B cell (primary cell): ENCODE measurements at regions not wholly inside any gene's neighbourhood (a gene's known extent, or its start where the extent isn't known, plus 50 kb on each side); places are given as distances from the start of the nearest gene placed in this dataset.

ENCODE experiments used
- ATAC-seq: fragments of 200-7000 bp; cut with Tn5 transposase; one replicate; pipeline ENCODE4 v1.10.0; 2021; ENCODE audit warnings: low read depth, mild to moderate bottlenecking, moderate number of reproducible peaks, moderate library complexity
- CTCF ChIA-PET: fragments of 350-600 bp; sonication (Branson Sonifier 250); formaldehyde crosslinking; loops from one replicate; lab custom pipeline; 2021; ENCODE audit warnings: antibody characterized with exemption, inconsistent platforms; lab: Charles Lee
- POLR2A ChIA-PET: fragments of 350-600 bp; sonication (Branson Sonifier 250); formaldehyde crosslinking; loops from one replicate; lab custom pipeline; 2021; ENCODE audit warnings: antibody characterized with exemption; lab: Charles Lee
- DNase-seq: peaks from one replicate; pipeline ENCODE4 v3.0.0; 2013
- H2AFZ ChIP-seq: 2 replicates; pipeline ENCODE4 v1.6.1; 2012; ENCODE audit warnings: mild to moderate bottlenecking, low read depth, low read length; ENCODE audit not compliant: insufficient read depth, poor library complexity, severe bottlenecking
- H3K27ac ChIP-seq, 2 donors: 1 replicate in 1 of 2; 2 replicates in 1 of 2; pipeline ENCODE4 v1.5.1; 2012 to 2013; ENCODE audit warnings: low read length in 2 of 2, mild to moderate bottlenecking in 2 of 2, moderate library complexity in 1 of 2
- H3K27me3 ChIP-seq, 4 experiments: fragments of 200-600 bp in 1 of 4; sonication (generic) in 1 of 4; replicated peaks in 1 of 4; 1 replicate in 2 of 4; 2 replicates in 2 of 4; pipeline versions ENCODE4 v1.6.1 to v1.7.0; 2013 to 2016; ENCODE audit warnings: low read length in 3 of 4, mild to moderate bottlenecking in 2 of 4, mixed read lengths in 1 of 4, moderate library complexity in 1 of 4; ENCODE audit not compliant: insufficient read depth in 4 of 4, control insufficient read depth in 3 of 4; ENCODE audit errors: control extremely low read depth in 1 of 4
- H3K36me3 ChIP-seq, 2 experiments: replicated peaks in 1 of 2; 1 replicate in 1 of 2; 2 replicates in 1 of 2; pipeline versions ENCODE4 v1.6.1 to v1.7.1; 2013; ENCODE audit warnings: low read length in 1 of 2; ENCODE audit not compliant: insufficient read depth in 2 of 2, control insufficient read depth in 1 of 2; ENCODE audit errors: control extremely low read depth in 1 of 2, extremely low read depth in 1 of 2
- H3K4me1 ChIP-seq, 2 donors: fragments of 200-600 bp in 1 of 2; sonication (generic) in 1 of 2; 1 replicate in 1 of 2; 2 replicates in 1 of 2; pipeline versions ENCODE4 v1.5.1 to v1.6.1; 2013 to 2017; ENCODE audit warnings: low read length in 2 of 2; ENCODE audit not compliant: control insufficient read depth in 2 of 2, insufficient read depth in 2 of 2
- H3K4me2 ChIP-seq: replicated peaks from 2 replicates; pipeline ENCODE3; 2012; ENCODE audit warnings: mild to moderate bottlenecking, low read depth, low read length; ENCODE audit not compliant: poor library complexity, severe bottlenecking
- H3K4me3 ChIP-seq, 5 experiments: fragments of 200-600 bp in 1 of 5; sonication (generic) in 1 of 5; 1 replicate in 3 of 5; 2 replicates in 2 of 5; pipeline versions ENCODE4 v1.5.1 to v1.7.0; 2011 to 2016; ENCODE audit warnings: low read length in 4 of 5, mild to moderate bottlenecking in 4 of 5, low read depth in 2 of 5, control low read depth in 1 of 5, moderate library complexity in 1 of 5; ENCODE audit not compliant: insufficient read depth in 1 of 5; ENCODE audit errors: control extremely low read depth in 1 of 5, extremely low read depth in 1 of 5
- H3K79me2 ChIP-seq: fragments of 200-600 bp; sonication (generic); one replicate; pipeline ENCODE4 v1.6.0; 2016; ENCODE audit warnings: low read length; ENCODE audit not compliant: control insufficient read depth, insufficient read depth
- H3K9ac ChIP-seq: fragments of 200-600 bp; sonication (generic); 2 replicates; pipeline ENCODE4 v1.6.1; 2017; ENCODE audit warnings: mild to moderate bottlenecking, low read length, moderate library complexity
- H3K9me3 ChIP-seq, 3 donors: one replicate each; pipeline versions ENCODE4 v1.6.1 to v1.7.1; 2013; ENCODE audit warnings: low read length in 2 of 3; ENCODE audit not compliant: control insufficient read depth in 2 of 3, insufficient read depth in 1 of 3; ENCODE audit errors: control extremely low read depth in 1 of 3
- H4K20me1 ChIP-seq: 2 replicates; pipeline ENCODE4 v1.6.0; 2012; ENCODE audit warnings: mild to moderate bottlenecking, low read length; ENCODE audit not compliant: insufficient read depth, control insufficient read depth, poor library complexity, severe bottlenecking
- H3K27ac Mint-ChIP-seq: one replicate; pipeline ENCODE4 v1.8.0; 2021; ENCODE audit warnings: mixed read lengths
- H3K27me3 Mint-ChIP-seq: one replicate; pipeline ENCODE4 v1.8.0; 2021; ENCODE audit warnings: mixed read lengths
- H3K4me1 Mint-ChIP-seq: one replicate; pipeline ENCODE4 v1.8.0; 2021; ENCODE audit warnings: mixed read lengths
- H3K4me3 Mint-ChIP-seq: one replicate; pipeline ENCODE4 v1.8.0; 2021; ENCODE audit warnings: mixed read lengths
- H3K9me3 Mint-ChIP-seq: one replicate; pipeline ENCODE4 v1.8.0; 2022; ENCODE audit warnings: mixed read lengths; ENCODE audit not compliant: insufficient read depth
- EZH2 ChIP-seq: IDR thresholded peaks from 2 replicates; pipeline ENCODE4 v1.6.1; 2012; ENCODE audit warnings: borderline replicate concordance, low read depth, mild to moderate bottlenecking, moderate library complexity, low read length; ENCODE audit not compliant: insufficient read depth, poor library complexity, severe bottlenecking
- WGBS: methylation state at CpG from one replicate; pipeline ENCODE4 v1.1.5; 2013; ENCODE audit warnings: missing lambda C conversion rate; ENCODE audit not compliant: insufficient coverage; 5-methylcytosine and 5-hydroxymethylcytosine counted together
- intact Hi-C: fragments of 100-400 bp; cut with micrococcal nuclease; formaldehyde crosslinking; loops from one replicate; pipeline ENCODE4 v1.10.0; 2022
- TF ChIP-seq, protein P1 (sequence below): fragments of 200-600 bp; IDR thresholded peaks from one replicate; pipeline ENCODE4 v1.8.0; 2022; ENCODE audit warnings: antibody characterized with exemption, mild to moderate bottlenecking

DNA sequence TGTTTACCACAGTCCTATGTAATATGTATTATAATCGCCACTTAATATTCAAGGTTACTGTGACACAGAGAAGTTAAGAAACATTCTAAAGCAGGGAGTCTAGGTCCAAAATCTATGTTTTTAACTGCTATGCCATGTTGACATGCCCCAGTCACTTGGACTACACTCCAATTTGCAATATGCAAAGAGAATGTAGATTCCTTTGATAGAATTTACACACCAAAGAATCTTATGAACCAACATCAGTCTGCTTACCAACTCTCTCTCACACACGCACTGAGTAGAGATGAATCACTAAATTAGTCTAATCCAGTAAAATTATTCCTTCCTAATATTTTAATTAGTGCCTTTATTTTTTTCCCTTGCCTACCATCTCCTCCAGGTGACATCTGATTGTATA is 266.2 kb downstream of the OLFM3 start:
- H3K9me3 ChIP-seq: no peaks in the 10 kb centered on the region
- WGBS: no CpG with 5 or more reads among the region's 2 CpGs
- no peak for ATAC-seq
- H3K9ac ChIP-seq: no peak overlapping the region
- ChIA-PET CTCF (no interaction called here), POLR2A (no interaction called here)
- no peak overlapping the region for H3K27ac Mint-ChIP-seq
- no peak overlapping the region for H3K4me3 Mint-ChIP-seq
- intact Hi-C loops: no loop called here
- H3K4me1 ChIP-seq: no peaks in the 10 kb centered on the region
- no peak overlapping the region for H3K27ac ChIP-seq
- H3K36me3 ChIP-seq: no peaks in the 10 kb centered on the region
- H4K20me1 ChIP-seq: no peaks in the 10 kb centered on the region
- H3K27me3 ChIP-seq: peaks cover 0 to 2% (median 0%) of the 10 kb centered on the region in 4 experiments
- no peak overlapping the region for H2AFZ ChIP-seq
- no peaks in the 10 kb centered on the region for H3K27me3 Mint-ChIP-seq
- TF ChIP-seq EZH2: no peak
- TF ChIP-seq, protein P1, sequence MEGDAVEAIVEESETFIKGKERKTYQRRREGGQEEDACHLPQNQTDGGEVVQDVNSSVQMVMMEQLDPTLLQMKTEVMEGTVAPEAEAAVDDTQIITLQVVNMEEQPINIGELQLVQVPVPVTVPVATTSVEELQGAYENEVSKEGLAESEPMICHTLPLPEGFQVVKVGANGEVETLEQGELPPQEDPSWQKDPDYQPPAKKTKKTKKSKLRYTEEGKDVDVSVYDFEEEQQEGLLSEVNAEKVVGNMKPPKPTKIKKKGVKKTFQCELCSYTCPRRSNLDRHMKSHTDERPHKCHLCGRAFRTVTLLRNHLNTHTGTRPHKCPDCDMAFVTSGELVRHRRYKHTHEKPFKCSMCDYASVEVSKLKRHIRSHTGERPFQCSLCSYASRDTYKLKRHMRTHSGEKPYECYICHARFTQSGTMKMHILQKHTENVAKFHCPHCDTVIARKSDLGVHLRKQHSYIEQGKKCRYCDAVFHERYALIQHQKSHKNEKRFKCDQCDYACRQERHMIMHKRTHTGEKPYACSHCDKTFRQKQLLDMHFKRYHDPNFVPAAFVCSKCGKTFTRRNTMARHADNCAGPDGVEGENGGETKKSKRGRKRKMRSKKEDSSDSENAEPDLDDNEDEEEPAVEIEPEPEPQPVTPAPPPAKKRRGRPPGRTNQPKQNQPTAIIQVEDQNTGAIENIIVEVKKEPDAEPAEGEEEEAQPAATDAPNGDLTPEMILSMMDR: no peak
- H3K79me2 ChIP-seq: no peaks in the 10 kb centered on the region
- no peak overlapping the region for H3K4me2 ChIP-seq
- no peaks in the 10 kb centered on the region for H3K4me1 Mint-ChIP-seq
- no peak for DNase-seq
- no peak overlapping the region for H3K4me3 ChIP-seq
- no peaks in the 10 kb centered on the region for H3K9me3 Mint-ChIP-seq

DNA sequence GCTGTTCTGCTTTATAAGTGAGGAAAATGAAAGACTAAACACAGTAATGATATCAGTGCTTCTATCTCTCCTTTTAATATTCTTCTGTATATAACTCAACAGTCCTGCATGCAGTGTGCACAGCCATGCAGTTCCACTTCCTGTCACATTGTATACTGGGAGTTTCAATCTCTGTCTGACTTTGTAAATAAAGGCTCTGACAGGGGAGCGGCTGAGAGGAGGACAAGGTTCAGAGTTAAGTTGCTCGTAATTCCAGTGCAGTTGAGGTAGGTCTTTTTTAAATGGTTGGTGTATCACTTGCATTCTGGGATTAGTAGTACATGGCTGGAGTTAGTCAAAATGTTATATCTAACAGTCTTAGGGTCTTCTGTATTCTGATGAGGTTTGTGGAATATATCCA is 264.5 kb downstream of the OLFM3 start:
- no peaks in the 10 kb centered on the region for H3K9me3 ChIP-seq
- no peak for TF ChIP-seq EZH2
- TF ChIP-seq, protein P1: no peak
- Mint-ChIP-seq H3K27ac (no peak overlapping the region), H3K9me3 (no peaks in the 10 kb centered on the region), H3K4me1 (no peaks in the 10 kb centered on the region), H3K27me3 (no peaks in the 10 kb centered on the region), H3K4me3 (no peak overlapping the region)
- no peak overlapping the region for H3K27ac ChIP-seq
- no peak for DNase-seq
- no peaks in the 10 kb centered on the region for H3K4me1 ChIP-seq
- no peak overlapping the region for H3K9ac ChIP-seq
- H2AFZ ChIP-seq: no peak overlapping the region
- POLR2A ChIA-PET: no interaction called here
- H3K79me2 ChIP-seq: no peaks in the 10 kb centered on the region
- H3K4me2 ChIP-seq: no peak overlapping the region
- no peak for ATAC-seq
- no peaks in the 10 kb centered on the region for H3K36me3 ChIP-seq
- H4K20me1 ChIP-seq: no peaks in the 10 kb centered on the region
- intact Hi-C loops: no loop called here
- WGBS: 100% methylated on average over 1 of the region's 2 CpGs
- CTCF ChIA-PET: no interaction called here
- H3K4me3 ChIP-seq: no peak overlapping the region
- H3K27me3 ChIP-seq: peaks cover 0 to 2% (median 0%) of the 10 kb centered on the region in 4 experiments
